NCI-H1417 (cell line): ENCODE measurements at regions not wholly inside any gene's neighbourhood (a gene's known extent, or its start where the extent isn't known, plus 50 kb on each side); places are given as distances from the start of the nearest gene placed in this dataset.

Experiments used
- DNase-seq, 3 experiments: peaks; one replicate each; lab custom pipeline; 2025; lab: John Stamatoyannopoulos, UW

- no peak for DNase-seq
Observed at GRCh38 chr13:72448082-72448481, 279.3 kb downstream of the MZT1 start.

- no peak for DNase-seq
Observed at GRCh38 chr13:72444999-72445398, 282.4 kb downstream of the MZT1 start.

- no peak for DNase-seq
Observed at GRCh38 chr13:72437458-72437857, 290.0 kb downstream of the MZT1 start.

- no peak for DNase-seq
Observed at GRCh38 chr13:72435251-72435650, 292.2 kb downstream of the MZT1 start.

GRCh38 chr13:72431981-72432682, 295.3 kb downstream of the MZT1 start:
- DNase-seq: peak in 1 of 3 experiments; percentile 35

GRCh38 chr13:72430923-72431322, 296.5 kb downstream of the MZT1 start:
- DNase-seq: no peak

GRCh38 chr13:72427757-72428528, 299.5 kb downstream of the MZT1 start:
- no peak for DNase-seq

- no peak for DNase-seq
Observed at GRCh38 chr13:72424059-72424458, 303.4 kb downstream of the MZT1 start.

- DNase-seq: peak in 1 of 3 experiments; percentile 53
Observed at GRCh38 chr13:72415817-72416216, 311.6 kb downstream of the MZT1 start.

- peak in 1 of 3 experiments; percentile 38 for DNase-seq
Observed at GRCh38 chr13:72412481-72412880, 314.9 kb downstream of the MZT1 start.

GRCh38 chr13:72405441-72405840, 322.0 kb downstream of the MZT1 start:
- DNase-seq: no peak

- DNase-seq: no peak
Observed at GRCh38 chr13:72403396-72404010, 323.9 kb downstream of the MZT1 start.

GRCh38 chr13:72400856-72401255, 326.6 kb downstream of the MZT1 start:
- DNase-seq: no peak

GRCh38 chr13:72399351-72399750, 328.1 kb downstream of the MZT1 start:
- no peak for DNase-seq

- DNase-seq: peak in 1 of 3 experiments; percentile 53
Observed at GRCh38 chr13:72397265-72397664, 330.2 kb downstream of the MZT1 start.

- DNase-seq: no peak
Observed at GRCh38 chr13:72390909-72391308, 336.5 kb downstream of the MZT1 start.

GRCh38 chr13:72386138-72386684, 341.2 kb downstream of the MZT1 start:
- DNase-seq: no peak

- DNase-seq: peak in 1 of 3 experiments; percentile 20
Observed at GRCh38 chr13:72384879-72385278, 342.6 kb downstream of the MZT1 start.

GRCh38 chr13:72384186-72384823, 343.1 kb downstream of the MZT1 start:
- no peak for DNase-seq

GRCh38 chr13:72383646-72384045, 343.8 kb downstream of the MZT1 start:
- no peak for DNase-seq

- no peak for DNase-seq
Observed at GRCh38 chr13:72379581-72379980, 347.8 kb downstream of the MZT1 start.

GRCh38 chr13:72368031-72368430, 359.4 kb downstream of the MZT1 start:
- no peak for DNase-seq
